ENCODE measurements at regions not wholly inside any gene's neighbourhood (a gene's known extent, or its start where the extent isn't known, plus 50 kb on each side); places are given as distances from the start of the nearest gene placed in this dataset.

DNA sequence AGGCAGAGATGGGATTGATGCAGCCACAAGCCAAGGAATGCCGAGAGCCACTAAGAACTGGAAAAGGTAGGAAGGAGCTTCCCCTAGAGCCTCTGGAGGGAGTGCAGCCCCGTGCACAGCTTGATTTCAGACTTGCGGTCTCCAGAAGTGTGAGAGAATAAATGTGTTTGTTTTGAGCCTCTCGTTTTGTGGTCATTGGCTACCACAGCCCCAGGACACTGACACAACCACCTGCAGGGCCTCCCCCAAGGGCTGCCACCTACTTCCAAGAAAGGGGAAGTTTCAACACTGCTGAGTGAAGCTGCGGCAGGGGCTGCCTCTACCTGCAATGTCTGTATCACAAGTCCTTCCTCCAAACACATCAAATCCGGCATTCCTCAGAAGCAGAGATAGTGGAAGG lies 346.9 kb downstream of the C16orf95 start (continued):
- TF ChIP-seq, protein P1, sequence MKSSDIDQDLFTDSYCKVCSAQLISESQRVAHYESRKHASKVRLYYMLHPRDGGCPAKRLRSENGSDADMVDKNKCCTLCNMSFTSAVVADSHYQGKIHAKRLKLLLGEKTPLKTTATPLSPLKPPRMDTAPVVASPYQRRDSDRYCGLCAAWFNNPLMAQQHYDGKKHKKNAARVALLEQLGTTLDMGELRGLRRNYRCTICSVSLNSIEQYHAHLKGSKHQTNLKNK (CRISPR knock-in tag; IDR thresholded peaks at IDR 0.05), result no peak

DNA sequence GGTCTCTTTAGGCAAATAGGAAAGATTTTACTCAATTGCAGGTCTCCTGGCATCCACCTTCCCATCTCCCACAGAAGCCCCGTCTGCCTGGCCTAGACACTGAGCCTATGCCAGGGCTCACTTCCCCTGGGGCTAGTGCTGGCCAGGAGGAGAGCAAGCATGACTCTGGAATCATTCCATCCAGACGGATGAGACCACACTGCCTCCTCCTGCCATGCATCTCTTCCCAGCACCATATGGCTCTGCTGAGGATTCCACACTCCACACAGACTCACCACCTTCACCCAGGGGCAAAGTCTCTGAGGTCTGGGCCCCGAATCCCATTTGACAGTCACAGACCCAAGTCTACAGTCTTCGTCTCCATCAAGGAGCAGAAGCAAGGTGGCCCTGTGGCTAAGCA lies 346.5 kb downstream of the C16orf95 start:
- ChIA-PET CTCF (interaction anchor here (1.3 kb wide), 1 partner anchor 15 kb away, joined by 5 read pairs; no protein-coding TSS in a partner anchor), POLR2A (no interaction called here)
- peaks cover 31% of the 10 kb centered on the region for H3K9me3 Mint-ChIP-seq
- no peak overlapping the region for H3K27ac Mint-ChIP-seq
- ATAC-seq, result no peak
- TF ChIP-seq SOX15 (CRISPR knock-in tag; IDR thresholded peaks at IDR 0.05) (no peak), ATF1 (CRISPR knock-in tag; IDR thresholded peaks at IDR 0.05) (no peak), ZNF396 (CRISPR knock-in tag; IDR thresholded peaks at IDR 0.05; ENCODE audit: borderline replicate concordance) (no peak)
- no peak overlapping the region for H3K4me3 Mint-ChIP-seq
- H3K4me1 Mint-ChIP-seq, result no peaks in the 10 kb centered on the region
- peaks cover 13% of the 10 kb centered on the region for H3K27me3 Mint-ChIP-seq (ENCODE audit: low read depth)
- no peaks in the 10 kb centered on the region for H3K36me3 Mint-ChIP-seq
- DNase-seq (ENCODE audit: low spot score), result no peak

DNA sequence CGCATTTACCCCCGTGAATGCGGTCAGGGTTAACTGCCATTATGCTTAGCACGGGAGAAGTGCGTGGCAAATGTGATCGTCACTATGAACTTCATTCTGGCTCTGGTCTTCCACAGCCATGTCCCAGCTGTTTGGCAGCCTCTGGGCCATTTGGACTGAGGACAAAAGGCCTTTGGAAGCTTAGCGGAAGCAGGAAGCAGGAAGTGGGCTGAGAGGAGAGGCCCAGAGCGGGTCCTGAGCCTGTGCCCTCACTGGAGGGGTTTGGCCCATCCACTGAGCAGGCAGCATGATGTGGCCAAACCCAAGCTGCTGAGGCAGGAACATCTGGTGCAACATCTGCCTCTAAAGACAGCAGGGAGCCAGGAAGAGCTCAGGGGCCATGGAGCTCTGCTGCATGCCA lies 345.9 kb downstream of the C16orf95 start:
- POLR2A ChIA-PET, result no interaction called here
- DNase-seq (ENCODE audit: low spot score) (no peak), ATAC-seq (no peak)
- Mint-ChIP-seq H3K27ac (no peak overlapping the region), H3K27me3 (ENCODE audit: low read depth) (peaks cover 14% of the 10 kb centered on the region), H3K4me3 (no peak overlapping the region), H3K36me3 (no peaks in the 10 kb centered on the region), H3K9me3 (peaks cover 34% of the 10 kb centered on the region), H3K4me1 (no peaks in the 10 kb centered on the region)
- TF ChIP-seq ZNF317 (CRISPR knock-in tag; IDR thresholded peaks at IDR 0.05; ENCODE audit: borderline replicate concordance, low read depth) (no peak), HMGA2 (CRISPR knock-in tag; IDR thresholded peaks at IDR 0.05) (no peak), CBFB (CRISPR knock-in tag; IDR thresholded peaks at IDR 0.05; ENCODE audit: low read depth) (no peak), ZNF396 (CRISPR knock-in tag; IDR thresholded peaks at IDR 0.05; ENCODE audit: borderline replicate concordance) (no peak), MXD4 (CRISPR knock-in tag; IDR thresholded peaks at IDR 0.05; ENCODE audit: borderline replicate concordance) (no peak), RORB (CRISPR knock-in tag; IDR thresholded peaks at IDR 0.05) (no peak)
- TF ChIP-seq, protein P2, sequence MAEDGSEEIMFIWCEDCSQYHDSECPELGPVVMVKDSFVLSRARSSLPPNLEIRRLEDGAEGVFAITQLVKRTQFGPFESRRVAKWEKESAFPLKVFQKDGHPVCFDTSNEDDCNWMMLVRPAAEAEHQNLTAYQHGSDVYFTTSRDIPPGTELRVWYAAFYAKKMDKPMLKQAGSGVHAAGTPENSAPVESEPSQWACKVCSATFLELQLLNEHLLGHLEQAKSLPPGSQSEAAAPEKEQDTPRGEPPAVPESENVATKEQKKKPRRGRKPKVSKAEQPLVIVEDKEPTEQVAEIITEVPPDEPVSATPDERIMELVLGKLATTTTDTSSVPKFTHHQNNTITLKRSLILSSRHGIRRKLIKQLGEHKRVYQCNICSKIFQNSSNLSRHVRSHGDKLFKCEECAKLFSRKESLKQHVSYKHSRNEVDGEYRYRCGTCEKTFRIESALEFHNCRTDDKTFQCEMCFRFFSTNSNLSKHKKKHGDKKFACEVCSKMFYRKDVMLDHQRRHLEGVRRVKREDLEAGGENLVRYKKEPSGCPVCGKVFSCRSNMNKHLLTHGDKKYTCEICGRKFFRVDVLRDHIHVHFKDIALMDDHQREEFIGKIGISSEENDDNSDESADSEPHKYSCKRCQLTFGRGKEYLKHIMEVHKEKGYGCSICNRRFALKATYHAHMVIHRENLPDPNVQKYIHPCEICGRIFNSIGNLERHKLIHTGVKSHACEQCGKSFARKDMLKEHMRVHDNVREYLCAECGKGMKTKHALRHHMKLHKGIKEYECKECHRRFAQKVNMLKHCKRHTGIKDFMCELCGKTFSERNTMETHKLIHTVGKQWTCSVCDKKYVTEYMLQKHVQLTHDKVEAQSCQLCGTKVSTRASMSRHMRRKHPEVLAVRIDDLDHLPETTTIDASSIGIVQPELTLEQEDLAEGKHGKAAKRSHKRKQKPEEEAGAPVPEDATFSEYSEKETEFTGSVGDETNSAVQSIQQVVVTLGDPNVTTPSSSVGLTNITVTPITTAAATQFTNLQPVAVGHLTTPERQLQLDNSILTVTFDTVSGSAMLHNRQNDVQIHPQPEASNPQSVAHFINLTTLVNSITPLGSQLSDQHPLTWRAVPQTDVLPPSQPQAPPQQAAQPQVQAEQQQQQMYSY (CRISPR knock-in tag; IDR thresholded peaks at IDR 0.05), result no peak
- TF ChIP-seq, protein P3, sequence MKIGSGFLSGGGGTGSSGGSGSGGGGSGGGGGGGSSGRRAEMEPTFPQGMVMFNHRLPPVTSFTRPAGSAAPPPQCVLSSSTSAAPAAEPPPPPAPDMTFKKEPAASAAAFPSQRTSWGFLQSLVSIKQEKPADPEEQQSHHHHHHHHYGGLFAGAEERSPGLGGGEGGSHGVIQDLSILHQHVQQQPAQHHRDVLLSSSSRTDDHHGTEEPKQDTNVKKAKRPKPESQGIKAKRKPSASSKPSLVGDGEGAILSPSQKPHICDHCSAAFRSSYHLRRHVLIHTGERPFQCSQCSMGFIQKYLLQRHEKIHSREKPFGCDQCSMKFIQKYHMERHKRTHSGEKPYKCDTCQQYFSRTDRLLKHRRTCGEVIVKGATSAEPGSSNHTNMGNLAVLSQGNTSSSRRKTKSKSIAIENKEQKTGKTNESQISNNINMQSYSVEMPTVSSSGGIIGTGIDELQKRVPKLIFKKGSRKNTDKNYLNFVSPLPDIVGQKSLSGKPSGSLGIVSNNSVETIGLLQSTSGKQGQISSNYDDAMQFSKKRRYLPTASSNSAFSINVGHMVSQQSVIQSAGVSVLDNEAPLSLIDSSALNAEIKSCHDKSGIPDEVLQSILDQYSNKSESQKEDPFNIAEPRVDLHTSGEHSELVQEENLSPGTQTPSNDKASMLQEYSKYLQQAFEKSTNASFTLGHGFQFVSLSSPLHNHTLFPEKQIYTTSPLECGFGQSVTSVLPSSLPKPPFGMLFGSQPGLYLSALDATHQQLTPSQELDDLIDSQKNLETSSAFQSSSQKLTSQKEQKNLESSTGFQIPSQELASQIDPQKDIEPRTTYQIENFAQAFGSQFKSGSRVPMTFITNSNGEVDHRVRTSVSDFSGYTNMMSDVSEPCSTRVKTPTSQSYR (CRISPR knock-in tag; IDR thresholded peaks at IDR 0.05), result no peak
- TF ChIP-seq, protein P4, sequence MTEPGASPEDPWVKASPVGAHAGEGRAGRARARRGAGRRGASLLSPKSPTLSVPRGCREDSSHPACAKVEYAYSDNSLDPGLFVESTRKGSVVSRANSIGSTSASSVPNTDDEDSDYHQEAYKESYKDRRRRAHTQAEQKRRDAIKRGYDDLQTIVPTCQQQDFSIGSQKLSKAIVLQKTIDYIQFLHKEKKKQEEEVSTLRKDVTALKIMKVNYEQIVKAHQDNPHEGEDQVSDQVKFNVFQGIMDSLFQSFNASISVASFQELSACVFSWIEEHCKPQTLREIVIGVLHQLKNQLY (CRISPR knock-in tag; IDR thresholded peaks at IDR 0.05), result no peak
- TF ChIP-seq, protein P5, sequence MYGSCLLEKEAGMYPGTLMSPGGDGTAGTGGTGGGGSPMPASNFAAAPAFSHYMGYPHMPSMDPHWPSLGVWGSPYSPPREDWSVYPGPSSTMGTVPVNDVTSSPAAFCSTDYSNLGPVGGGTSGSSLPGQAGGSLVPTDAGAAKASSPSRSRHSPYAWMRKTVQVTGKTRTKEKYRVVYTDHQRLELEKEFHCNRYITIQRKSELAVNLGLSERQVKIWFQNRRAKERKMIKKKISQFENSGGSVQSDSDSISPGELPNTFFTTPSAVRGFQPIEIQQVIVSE (CRISPR knock-in tag; IDR thresholded peaks at IDR 0.05; ENCODE audit: borderline replicate concordance), result no peak
- CTCF ChIA-PET, result interaction anchor here (1.3 kb wide), 1 partner anchor 15 kb away, joined by 5 read pairs; no protein-coding TSS in a partner anchor
